NB4 (cell line): ENCODE measurements at regions not wholly inside any gene's neighbourhood (a gene's known extent, or its start where the extent isn't known, plus 50 kb on each side); places are given as distances from the start of the nearest gene placed in this dataset.

ENCODE experiments used
- CTCF ChIP-seq: IDR thresholded peaks from one replicate; pipeline ENCODE4 v1.5.1; 2012; ENCODE audit warnings: low read depth, low read length
- MYC ChIP-seq: IDR thresholded peaks from 2 replicates; pipeline ENCODE4 v1.6.1; 2011; ENCODE audit warnings: low read depth, low read length
- TF ChIP-seq, protein P1 (sequence below): IDR thresholded peaks from 2 replicates; pipeline ENCODE4 v1.6.1; 2011; ENCODE audit warnings: low read depth, low read length

DNA sequence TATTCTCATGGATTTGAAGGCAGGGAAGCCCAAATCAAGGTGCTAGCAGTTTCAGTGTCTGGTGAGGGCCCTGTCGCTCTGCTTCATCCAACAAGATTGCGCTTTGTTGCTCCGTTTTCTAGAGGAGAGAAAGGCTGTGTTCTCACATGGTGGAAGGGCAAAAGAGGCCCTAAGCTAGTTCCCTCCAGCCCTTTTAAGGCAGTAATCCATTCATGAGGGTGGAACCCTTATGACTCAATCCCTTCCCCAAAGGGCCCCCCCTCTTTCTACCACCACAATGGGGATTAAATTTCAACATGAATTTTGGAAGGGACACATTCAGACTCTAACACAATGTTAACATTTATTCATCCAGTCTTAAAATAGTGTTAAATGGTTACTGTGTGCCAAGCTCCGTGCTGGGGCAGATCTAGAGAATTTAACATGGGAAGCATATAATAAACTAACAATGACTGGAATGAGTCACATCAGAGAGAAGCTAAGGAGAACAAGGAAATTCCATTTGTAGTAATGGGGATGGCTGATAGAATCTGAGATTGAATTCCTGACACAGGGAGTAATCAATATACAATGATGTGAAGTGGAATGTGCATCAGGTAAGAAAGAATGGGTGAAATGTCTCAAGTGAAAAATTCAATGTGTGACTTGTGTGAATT, 382.8 kb upstream of the ZNF608 start:
- TF ChIP-seq MYC (no peak), CTCF (no peak)
- TF ChIP-seq, protein P1, sequence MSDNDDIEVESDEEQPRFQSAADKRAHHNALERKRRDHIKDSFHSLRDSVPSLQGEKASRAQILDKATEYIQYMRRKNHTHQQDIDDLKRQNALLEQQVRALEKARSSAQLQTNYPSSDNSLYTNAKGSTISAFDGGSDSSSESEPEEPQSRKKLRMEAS, result no peak
